ENCODE measurements at regions not wholly inside any gene's neighbourhood (a gene's known extent, or its start where the extent isn't known, plus 50 kb on each side); places are given as distances from the start of the nearest gene placed in this dataset.

GRCh38 chr1:207228987-207229386 lies 92.5 kb upstream of the CD55 start:
- TF ChIP-seq POLR2AphosphoS5 (IDR thresholded peaks at IDR 0.05; ENCODE audit: low read depth, low read length) (no peak), POLR2A (IDR thresholded peaks at IDR 0.05; ENCODE audit: low read depth, low read length) (no peak)
